ENCODE measurements at regions not wholly inside any gene's neighbourhood (a gene's known extent, or its start where the extent isn't known, plus 50 kb on each side); places are given as distances from the start of the nearest gene placed in this dataset.

DNA sequence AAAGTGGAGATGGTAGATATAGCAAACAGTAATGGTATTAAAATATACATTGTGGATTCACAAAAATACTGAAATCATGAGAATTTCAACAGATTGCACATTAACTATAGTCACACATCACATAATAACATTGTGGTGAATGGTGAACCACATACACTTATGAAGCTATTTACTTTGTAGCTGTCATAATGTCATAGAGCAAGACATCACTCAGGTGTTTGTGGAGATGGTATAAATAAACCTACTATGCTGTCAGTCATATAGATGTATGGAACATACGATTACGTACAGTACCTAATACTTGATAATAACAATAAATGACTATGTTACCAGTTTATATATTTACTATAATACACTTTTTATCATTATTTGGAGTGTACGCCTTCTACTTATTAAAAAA lies 1416.0 kb upstream of the ALCAM start:
- TF ChIP-seq, protein P1, sequence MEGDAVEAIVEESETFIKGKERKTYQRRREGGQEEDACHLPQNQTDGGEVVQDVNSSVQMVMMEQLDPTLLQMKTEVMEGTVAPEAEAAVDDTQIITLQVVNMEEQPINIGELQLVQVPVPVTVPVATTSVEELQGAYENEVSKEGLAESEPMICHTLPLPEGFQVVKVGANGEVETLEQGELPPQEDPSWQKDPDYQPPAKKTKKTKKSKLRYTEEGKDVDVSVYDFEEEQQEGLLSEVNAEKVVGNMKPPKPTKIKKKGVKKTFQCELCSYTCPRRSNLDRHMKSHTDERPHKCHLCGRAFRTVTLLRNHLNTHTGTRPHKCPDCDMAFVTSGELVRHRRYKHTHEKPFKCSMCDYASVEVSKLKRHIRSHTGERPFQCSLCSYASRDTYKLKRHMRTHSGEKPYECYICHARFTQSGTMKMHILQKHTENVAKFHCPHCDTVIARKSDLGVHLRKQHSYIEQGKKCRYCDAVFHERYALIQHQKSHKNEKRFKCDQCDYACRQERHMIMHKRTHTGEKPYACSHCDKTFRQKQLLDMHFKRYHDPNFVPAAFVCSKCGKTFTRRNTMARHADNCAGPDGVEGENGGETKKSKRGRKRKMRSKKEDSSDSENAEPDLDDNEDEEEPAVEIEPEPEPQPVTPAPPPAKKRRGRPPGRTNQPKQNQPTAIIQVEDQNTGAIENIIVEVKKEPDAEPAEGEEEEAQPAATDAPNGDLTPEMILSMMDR (IDR thresholded peaks at IDR 0.05) = no peak
- no peak for TF ChIP-seq EZH2 (IDR thresholded peaks at IDR 0.05)

Measured in neural progenitor cell (in vitro differentiated cells).